Natural killer cell (primary cell): ENCODE measurements at regions not wholly inside any gene's neighbourhood (a gene's known extent, or its start where the extent isn't known, plus 50 kb on each side); places are given as distances from the start of the nearest gene placed in this dataset.

ENCODE experiments used
- ATAC-seq, 3 donors: fragments of 150-1000 bp in 2 of 3; fragments of 200-7000 bp in 1 of 3; cut with Tn5 transposase; 1 replicate in 1 of 3; 2 replicates in 2 of 3; pipeline ENCODE4 v1.10.0; 2021; ENCODE audit warnings: mild to moderate bottlenecking in 2 of 3, moderate library complexity in 2 of 3
- DNase-seq, 2 donors: peaks; one replicate each; pipeline versions ENCODE4 v3.0.0 to v3.0.0-alpha.2; 2013 to 2021; ENCODE audit warnings: mixed read lengths in 1 of 2
- H3K27ac ChIP-seq: one replicate; pipeline ENCODE4 v1.5.1; 2013; ENCODE audit warnings: mild to moderate bottlenecking, low read length
- H3K27me3 ChIP-seq: one replicate; pipeline ENCODE4 v1.6.1; 2013; ENCODE audit warnings: low read length; ENCODE audit not compliant: control insufficient read depth, insufficient read depth
- H3K36me3 ChIP-seq: one replicate; pipeline ENCODE4 v1.6.1; 2013; ENCODE audit warnings: low read length; ENCODE audit not compliant: control insufficient read depth, insufficient read depth
- H3K4me1 ChIP-seq: one replicate; pipeline ENCODE4 v1.6.1; 2013; ENCODE audit warnings: low read length; ENCODE audit not compliant: control insufficient read depth, insufficient read depth
- H3K4me3 ChIP-seq: one replicate; pipeline ENCODE4 v1.5.1; 2013; ENCODE audit warnings: low read length
- H3K9me3 ChIP-seq: one replicate; pipeline ENCODE4 v1.6.1; 2013; ENCODE audit warnings: low read length; ENCODE audit not compliant: control insufficient read depth, insufficient read depth
- H3K27ac Mint-ChIP-seq, 2 donors: one replicate each; pipeline ENCODE4 v1.8.0; 2022; ENCODE audit warnings: mild to moderate bottlenecking in 2 of 2, mixed read lengths in 2 of 2, moderate library complexity in 1 of 2
- H3K27me3 Mint-ChIP-seq, 2 donors: one replicate each; pipeline ENCODE4 v1.8.0; 2022; ENCODE audit warnings: low read depth in 2 of 2, mixed read lengths in 2 of 2
- H3K36me3 Mint-ChIP-seq: one replicate; pipeline ENCODE4 v1.8.0; 2022; ENCODE audit warnings: mixed read lengths
- H3K4me1 Mint-ChIP-seq, 2 donors: one replicate each; pipeline ENCODE4 v1.8.0; 2022; ENCODE audit warnings: mixed read lengths in 2 of 2
- H3K4me3 Mint-ChIP-seq: one replicate; pipeline ENCODE4 v1.8.0; 2022; ENCODE audit warnings: mild to moderate bottlenecking, moderate library complexity, mixed read lengths
- H3K9me3 Mint-ChIP-seq, 2 donors: one replicate each; pipeline ENCODE4 v1.8.0; 2022; ENCODE audit warnings: mixed read lengths in 2 of 2
- WGBS: methylation state at CpG from one replicate; pipeline ENCODE4 v1.1.7; 2013; ENCODE audit warnings: missing lambda C conversion rate; ENCODE audit not compliant: insufficient coverage; 5-methylcytosine and 5-hydroxymethylcytosine counted together
- intact Hi-C: fragments of 100-400 bp; cut with micrococcal nuclease; formaldehyde crosslinking; loops from one replicate; pipeline ENCODE4 v1.14.2; 2022
- TF ChIP-seq, protein P1 (sequence below): fragments of 200-600 bp; IDR thresholded peaks from one replicate; pipeline ENCODE4 v1.8.0; 2022; ENCODE audit warnings: antibody characterized with exemption

DNA sequence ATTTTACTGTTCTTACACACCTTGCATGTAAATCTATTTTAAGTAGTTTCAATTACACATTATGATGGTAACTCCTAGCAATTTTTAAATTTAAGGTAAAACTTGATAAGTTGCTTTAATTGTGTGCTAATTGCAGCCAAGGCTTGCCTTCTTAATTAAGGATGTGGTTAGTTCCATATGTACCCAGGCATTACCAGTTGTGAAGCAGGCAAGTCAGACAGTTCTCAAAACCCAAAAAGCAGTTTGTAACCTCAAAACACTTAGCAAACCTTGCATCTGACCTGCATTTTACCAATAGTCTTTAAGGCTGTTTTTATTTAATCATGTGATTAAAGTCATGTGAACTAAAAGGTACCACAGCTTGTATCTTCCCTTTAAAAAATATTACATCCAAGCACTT lies 1159.4 kb downstream of the DSC3 start:
- DNase-seq (no peak), ATAC-seq (no peak)
- Histone ChIP-seq H3K36me3 (no peaks in the 10 kb centered on the region), H3K27ac (no peak overlapping the region), H3K27me3 (no peaks in the 10 kb centered on the region), H3K9me3 (no peaks in the 10 kb centered on the region), H3K4me1 (no peaks in the 10 kb centered on the region), H3K4me3 (no peak overlapping the region)
- no peak overlapping the region for H3K27ac Mint-ChIP-seq
- no peaks in the 10 kb centered on the region for H3K36me3 Mint-ChIP-seq
- no peaks in the 10 kb centered on the region for H3K4me1 Mint-ChIP-seq
- H3K9me3 Mint-ChIP-seq, result peaks cover 4 to 9% of the 10 kb centered on the region in 2 donors
- intact Hi-C loops, result no loop called here
- no peak overlapping the region for H3K4me3 Mint-ChIP-seq
- H3K27me3 Mint-ChIP-seq, result no peaks in the 10 kb centered on the region
- TF ChIP-seq, protein P1, sequence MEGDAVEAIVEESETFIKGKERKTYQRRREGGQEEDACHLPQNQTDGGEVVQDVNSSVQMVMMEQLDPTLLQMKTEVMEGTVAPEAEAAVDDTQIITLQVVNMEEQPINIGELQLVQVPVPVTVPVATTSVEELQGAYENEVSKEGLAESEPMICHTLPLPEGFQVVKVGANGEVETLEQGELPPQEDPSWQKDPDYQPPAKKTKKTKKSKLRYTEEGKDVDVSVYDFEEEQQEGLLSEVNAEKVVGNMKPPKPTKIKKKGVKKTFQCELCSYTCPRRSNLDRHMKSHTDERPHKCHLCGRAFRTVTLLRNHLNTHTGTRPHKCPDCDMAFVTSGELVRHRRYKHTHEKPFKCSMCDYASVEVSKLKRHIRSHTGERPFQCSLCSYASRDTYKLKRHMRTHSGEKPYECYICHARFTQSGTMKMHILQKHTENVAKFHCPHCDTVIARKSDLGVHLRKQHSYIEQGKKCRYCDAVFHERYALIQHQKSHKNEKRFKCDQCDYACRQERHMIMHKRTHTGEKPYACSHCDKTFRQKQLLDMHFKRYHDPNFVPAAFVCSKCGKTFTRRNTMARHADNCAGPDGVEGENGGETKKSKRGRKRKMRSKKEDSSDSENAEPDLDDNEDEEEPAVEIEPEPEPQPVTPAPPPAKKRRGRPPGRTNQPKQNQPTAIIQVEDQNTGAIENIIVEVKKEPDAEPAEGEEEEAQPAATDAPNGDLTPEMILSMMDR, result no peak

DNA sequence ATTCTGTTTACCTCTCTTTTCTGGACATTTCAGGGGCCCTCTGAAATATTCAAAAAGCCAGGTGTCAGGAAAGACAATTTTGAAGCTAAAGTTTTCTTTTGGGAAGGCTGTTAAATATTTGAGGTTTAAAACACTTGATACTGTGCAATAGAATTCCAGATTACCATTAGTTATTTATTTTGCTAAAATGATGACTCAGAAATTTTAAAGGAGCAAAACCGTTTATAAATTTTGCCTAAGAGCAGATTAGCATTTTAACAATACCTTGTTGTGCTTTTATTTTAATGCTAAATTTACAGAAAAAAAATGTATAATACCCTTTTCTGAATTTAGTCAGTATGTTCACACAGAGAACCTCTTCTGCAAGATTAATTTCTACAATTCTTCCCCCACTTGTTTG lies 1159.9 kb downstream of the DSC3 start:
- WGBS, result no CpG with 5 or more reads among the region's 1 CpG
- H3K27ac Mint-ChIP-seq, result no peak overlapping the region

DNA sequence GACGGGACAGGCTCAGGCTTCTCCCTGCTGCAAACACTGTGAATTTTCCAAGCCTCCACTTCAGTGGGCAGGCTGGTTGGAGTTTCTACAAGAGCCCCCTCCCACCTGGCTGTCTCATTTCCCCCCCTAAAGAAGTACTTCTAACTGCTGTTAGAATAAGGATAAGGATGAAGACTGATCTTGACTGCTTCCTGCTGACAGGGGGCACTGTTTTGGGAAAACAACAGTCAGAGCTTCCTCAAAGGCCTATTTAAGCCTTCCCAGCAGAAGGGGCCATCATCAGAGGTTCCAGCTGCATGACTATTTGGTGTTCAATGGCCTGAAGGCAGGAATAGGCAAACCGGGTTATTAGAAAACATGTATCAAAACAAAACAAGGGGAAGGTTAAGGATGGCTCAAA lies 1162.8 kb downstream of the DSC3 start:
- no peaks in the 10 kb centered on the region for H3K4me1 Mint-ChIP-seq
- H3K27ac ChIP-seq, result no peak overlapping the region
- peaks cover 5 to 6% of the 10 kb centered on the region in 2 donors for H3K9me3 Mint-ChIP-seq
- no peaks in the 10 kb centered on the region for H3K27me3 Mint-ChIP-seq
- no peak overlapping the region for H3K4me3 Mint-ChIP-seq
- intact Hi-C loops, result no loop called here
- H3K36me3 ChIP-seq, result no peaks in the 10 kb centered on the region
- H3K4me1 ChIP-seq, result no peaks in the 10 kb centered on the region
- H3K4me3 ChIP-seq, result no peak overlapping the region
- peaks cover 2% of the 10 kb centered on the region for H3K9me3 ChIP-seq
- DNase-seq (no peak), ATAC-seq (no peak)
- H3K27ac Mint-ChIP-seq, result no peak overlapping the region
- 85% methylated on average over 2 of the region's 2 CpGs for WGBS
- H3K36me3 Mint-ChIP-seq, result no peaks in the 10 kb centered on the region
- TF ChIP-seq, protein P1, result no peak
- no peaks in the 10 kb centered on the region for H3K27me3 ChIP-seq

More for the DNA sequence above, 1159.9 kb downstream of the DSC3 start:
- H3K9me3 ChIP-seq, result no peaks in the 10 kb centered on the region
- ATAC-seq (no peak), DNase-seq (no peak)
- no peak overlapping the region for H3K4me3 Mint-ChIP-seq
- H3K4me3 ChIP-seq, result no peak overlapping the region
- no peaks in the 10 kb centered on the region for H3K27me3 ChIP-seq
- no peaks in the 10 kb centered on the region for H3K4me1 ChIP-seq
- H3K36me3 Mint-ChIP-seq, result no peaks in the 10 kb centered on the region
- H3K9me3 Mint-ChIP-seq, result peaks cover 4 to 9% of the 10 kb centered on the region in 2 donors
- TF ChIP-seq, protein P1, result no peak
- no peaks in the 10 kb centered on the region for H3K4me1 Mint-ChIP-seq
- no peaks in the 10 kb centered on the region for H3K36me3 ChIP-seq
- intact Hi-C loops, result no loop called here
- no peaks in the 10 kb centered on the region for H3K27me3 Mint-ChIP-seq
- no peak overlapping the region for H3K27ac ChIP-seq

DNA sequence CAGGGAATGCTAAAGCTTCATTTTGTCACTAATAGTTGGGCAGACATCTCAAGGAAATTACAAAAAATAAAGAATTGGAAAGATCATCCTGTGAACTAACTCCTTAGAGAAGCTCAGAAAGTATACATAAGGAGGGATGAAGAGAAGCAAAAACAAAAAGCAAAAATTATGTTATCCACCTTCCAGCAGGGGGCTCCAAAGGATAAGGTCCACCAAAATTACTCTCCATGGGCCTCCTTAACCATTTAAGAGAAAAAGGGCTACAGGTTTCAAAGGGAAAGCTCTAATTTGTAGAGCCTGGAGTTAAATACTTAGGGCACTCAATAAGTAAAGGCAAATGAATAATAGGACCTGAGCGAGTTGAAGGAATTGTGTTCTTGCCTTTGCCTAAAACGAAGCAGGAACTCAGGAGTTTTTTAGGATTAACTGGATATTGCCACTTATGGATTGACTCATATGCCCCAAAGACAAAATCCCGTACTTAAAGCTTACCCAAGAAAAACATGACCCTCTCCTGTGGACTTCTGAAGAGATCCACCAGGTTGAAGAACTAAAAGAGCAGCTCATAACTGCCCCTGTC lies 1167.9 kb downstream of the DSC3 start:
- Mint-ChIP-seq H3K36me3 (no peaks in the 10 kb centered on the region), H3K27ac (no peak overlapping the region), H3K9me3 (peaks cover 7 to 10% of the 10 kb centered on the region in 2 donors), H3K4me1 (no peaks in the 10 kb centered on the region), H3K4me3 (no peak overlapping the region), H3K27me3 (no peaks in the 10 kb centered on the region)
- Histone ChIP-seq H3K9me3 (peaks cover 2% of the 10 kb centered on the region), H3K27me3 (no peaks in the 10 kb centered on the region), H3K36me3 (no peaks in the 10 kb centered on the region), H3K27ac (no peak overlapping the region), H3K4me1 (no peaks in the 10 kb centered on the region), H3K4me3 (no peak overlapping the region)
- intact Hi-C loops, result no loop called here
- no peak for DNase-seq
- no peak for ATAC-seq
- TF ChIP-seq, protein P1, result no peak
- 81% methylated on average over 3 of the region's 3 CpGs for whole genome bisulfite sequencing
